CD4-positive, alpha-beta T cell (primary cell): ENCODE measurements at regions not wholly inside any gene's neighbourhood (a gene's known extent, or its start where the extent isn't known, plus 50 kb on each side); places are given as distances from the start of the nearest gene placed in this dataset.

Source experiments
- ATAC-seq: fragments of 200-7000 bp; cut with Tn5 transposase; one replicate; pipeline ENCODE4 v1.10.0; 2022; ENCODE audit warnings: mild to moderate bottlenecking; ENCODE audit not compliant: poor library complexity
- CTCF ChIA-PET: fragments of 350-600 bp; sonication (Branson Sonifier 250); formaldehyde crosslinking; loops from one replicate; lab custom pipeline; 2021; ENCODE audit warnings: antibody characterized with exemption, inconsistent platforms; lab: Charles Lee
- POLR2A ChIA-PET: fragments of 350-600 bp; sonication (Branson Sonifier 250); formaldehyde crosslinking; loops from one replicate; lab custom pipeline; 2021; ENCODE audit warnings: antibody characterized with exemption, inconsistent platforms; lab: Charles Lee
- DNase-seq, 14 experiments: peaks; one replicate each; pipeline ENCODE4 v3.0.0-alpha.2; 2013 to 2020; ENCODE audit warnings: mixed read lengths in 2 of 14
- H3K27ac ChIP-seq, 2 donors: one replicate each; pipeline versions ENCODE4 v1.5.1 to v1.7.0; 2013; ENCODE audit warnings: low read length in 2 of 2, low read depth in 1 of 2, mild to moderate bottlenecking in 1 of 2
- H3K27me3 ChIP-seq, 2 experiments: 1 replicate in 1 of 2; 2 replicates in 1 of 2; pipeline versions ENCODE4 v1.6.1 to v1.7.0; 2013; ENCODE audit warnings: low read length in 2 of 2, control low read depth in 1 of 2, mild to moderate bottlenecking in 1 of 2, moderate library complexity in 1 of 2; ENCODE audit not compliant: insufficient read depth in 2 of 2, control insufficient read depth in 1 of 2
- H3K36me3 ChIP-seq: one replicate; pipeline ENCODE4 v1.6.1; 2013; ENCODE audit warnings: low read length, control low read depth; ENCODE audit not compliant: insufficient read depth
- H3K4me1 ChIP-seq: one replicate; pipeline ENCODE4 v1.6.1; 2013; ENCODE audit warnings: low read length, control low read depth; ENCODE audit not compliant: insufficient read depth
- H3K4me3 ChIP-seq: one replicate; pipeline ENCODE4 v1.5.1; 2013; ENCODE audit warnings: mild to moderate bottlenecking, low read length, moderate library complexity
- H3K9me3 ChIP-seq, 2 experiments: 1 replicate in 1 of 2; 2 replicates in 1 of 2; pipeline versions ENCODE4 v1.6.1 to v1.7.0; 2013; ENCODE audit warnings: low read length in 2 of 2, mild to moderate bottlenecking in 2 of 2, control low read depth in 1 of 2, moderate library complexity in 1 of 2; ENCODE audit not compliant: control insufficient read depth in 1 of 2, insufficient read depth in 1 of 2
- H3K27ac Mint-ChIP-seq: one replicate; pipeline ENCODE4 v1.8.0; 2020; ENCODE audit warnings: mixed read lengths
- H3K27me3 Mint-ChIP-seq: one replicate; pipeline ENCODE4 v1.8.0; 2021; ENCODE audit warnings: mixed read lengths
- H3K36me3 Mint-ChIP-seq: one replicate; pipeline ENCODE4 v1.8.0; 2021; ENCODE audit warnings: low read depth, mixed read lengths
- H3K4me1 Mint-ChIP-seq: one replicate; pipeline ENCODE4 v1.8.0; 2021; ENCODE audit warnings: low read depth, mixed read lengths
- H3K4me3 Mint-ChIP-seq: one replicate; pipeline ENCODE4 v1.8.0; 2020; ENCODE audit warnings: mild to moderate bottlenecking, mixed read lengths
- H3K9me3 Mint-ChIP-seq: one replicate; pipeline ENCODE4 v1.8.0; 2020; ENCODE audit warnings: mixed read lengths
- intact Hi-C, 2 experiments: fragments of 100-400 bp; cut with DNase I in 1 of 2; cut with micrococcal nuclease in 1 of 2; formaldehyde crosslinking; loops; one replicate each; pipeline versions ENCODE4 v1.15.1 to v1.9.0; 2023 to 2025; cut with DNase I, micrococcal nuclease
- TF ChIP-seq, protein P1 (sequence below): fragments of 200-600 bp; IDR thresholded peaks from one replicate; pipeline ENCODE4 v1.8.0; 2022; ENCODE audit warnings: antibody characterized with exemption, mild to moderate bottlenecking

DNA sequence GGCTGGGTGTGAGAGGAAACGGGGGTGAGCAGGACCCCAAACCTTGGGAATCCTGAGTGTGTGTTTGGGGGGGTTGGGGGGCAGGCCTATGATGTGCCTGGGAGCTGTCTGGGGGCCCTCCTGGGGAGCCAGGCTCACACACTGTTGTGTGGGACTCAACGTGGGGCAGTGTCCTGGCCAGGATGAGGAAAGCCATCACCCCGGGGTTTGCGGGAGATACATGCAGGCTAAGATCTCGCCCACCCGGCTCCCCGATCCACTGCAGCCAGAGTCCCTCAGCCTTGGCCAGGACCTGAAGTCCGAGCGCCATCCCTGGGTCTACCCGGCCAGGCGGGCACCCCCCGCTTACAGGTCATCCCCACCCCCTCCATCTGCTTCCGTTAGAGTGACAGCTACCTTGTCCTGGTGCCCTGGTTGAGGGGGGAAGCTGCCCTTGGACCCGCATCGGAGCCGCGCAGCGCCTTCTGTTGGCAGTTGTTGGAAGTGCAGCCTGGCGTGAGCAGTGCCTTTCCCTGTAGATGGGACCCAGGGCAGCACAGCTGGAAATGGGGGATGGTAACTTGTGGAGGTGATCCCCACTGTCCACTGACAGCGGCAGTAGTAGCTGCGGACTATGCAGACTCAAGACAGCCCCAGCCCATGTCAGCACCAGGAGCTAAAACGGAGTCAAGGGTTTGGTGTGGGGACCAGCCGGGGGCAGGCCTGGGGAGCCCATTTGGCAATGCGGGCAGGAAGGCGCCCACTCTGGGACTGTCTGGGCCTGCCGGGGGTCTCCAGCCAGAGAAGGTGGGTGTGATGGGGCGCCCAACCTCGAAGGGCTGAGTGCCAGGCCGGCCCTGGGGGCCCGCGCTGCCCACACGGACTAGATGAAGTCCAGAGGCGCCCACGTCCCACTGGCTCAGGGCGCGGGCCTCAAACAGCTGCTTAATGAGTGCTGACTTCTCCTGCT, 885.6 kb upstream of the ZNF722 start:
- H3K4me3 Mint-ChIP-seq, result no peak overlapping the region

GRCh38 chr7:63113713-63114285, 884.9 kb upstream of the ZNF722 start:
- no peaks in the 10 kb centered on the region for H3K4me1 ChIP-seq
- Mint-ChIP-seq H3K27me3 (no peaks in the 10 kb centered on the region), H3K27ac (no peak overlapping the region), H3K9me3 (peaks cover 11% of the 10 kb centered on the region), H3K4me1 (no peaks in the 10 kb centered on the region), H3K4me3 (no peak overlapping the region), H3K36me3 (no peaks in the 10 kb centered on the region)
- H3K9me3 ChIP-seq, result peaks cover 0 to 44% of the 10 kb centered on the region in 2 experiments
- DNase-seq (no peak), ATAC-seq (no peak)
- no peak overlapping the region for H3K4me3 ChIP-seq
- no peaks in the 10 kb centered on the region for H3K36me3 ChIP-seq
- H3K27me3 ChIP-seq, result no peaks in the 10 kb centered on the region
- TF ChIP-seq, protein P1, sequence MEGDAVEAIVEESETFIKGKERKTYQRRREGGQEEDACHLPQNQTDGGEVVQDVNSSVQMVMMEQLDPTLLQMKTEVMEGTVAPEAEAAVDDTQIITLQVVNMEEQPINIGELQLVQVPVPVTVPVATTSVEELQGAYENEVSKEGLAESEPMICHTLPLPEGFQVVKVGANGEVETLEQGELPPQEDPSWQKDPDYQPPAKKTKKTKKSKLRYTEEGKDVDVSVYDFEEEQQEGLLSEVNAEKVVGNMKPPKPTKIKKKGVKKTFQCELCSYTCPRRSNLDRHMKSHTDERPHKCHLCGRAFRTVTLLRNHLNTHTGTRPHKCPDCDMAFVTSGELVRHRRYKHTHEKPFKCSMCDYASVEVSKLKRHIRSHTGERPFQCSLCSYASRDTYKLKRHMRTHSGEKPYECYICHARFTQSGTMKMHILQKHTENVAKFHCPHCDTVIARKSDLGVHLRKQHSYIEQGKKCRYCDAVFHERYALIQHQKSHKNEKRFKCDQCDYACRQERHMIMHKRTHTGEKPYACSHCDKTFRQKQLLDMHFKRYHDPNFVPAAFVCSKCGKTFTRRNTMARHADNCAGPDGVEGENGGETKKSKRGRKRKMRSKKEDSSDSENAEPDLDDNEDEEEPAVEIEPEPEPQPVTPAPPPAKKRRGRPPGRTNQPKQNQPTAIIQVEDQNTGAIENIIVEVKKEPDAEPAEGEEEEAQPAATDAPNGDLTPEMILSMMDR, result no peak
- ChIA-PET POLR2A (no interaction called here), CTCF (no interaction called here)
- H3K27ac ChIP-seq, result no peak overlapping the region
- intact Hi-C loops, result loop anchor here in 1 of 2 experiments (10.0 kb wide), 1 partner anchor 51 kb away; no protein-coding TSS in a partner anchor

More for the DNA sequence above, 885.6 kb upstream of the ZNF722 start:
- peak in 1 of 14 experiments; percentile 8 for DNase-seq
- ATAC-seq, result no peak
- Histone ChIP-seq H3K27ac (no peak overlapping the region), H3K9me3 (peaks cover 0 to 47% of the 10 kb centered on the region in 2 experiments), H3K4me3 (no peak overlapping the region), H3K36me3 (no peaks in the 10 kb centered on the region), H3K27me3 (no peaks in the 10 kb centered on the region), H3K4me1 (no peaks in the 10 kb centered on the region)
- Mint-ChIP-seq H3K27ac (no peak overlapping the region), H3K27me3 (no peaks in the 10 kb centered on the region), H3K9me3 (peaks cover 11% of the 10 kb centered on the region), H3K4me1 (no peaks in the 10 kb centered on the region), H3K36me3 (no peaks in the 10 kb centered on the region)
- CTCF ChIA-PET, result no interaction called here
- TF ChIP-seq, protein P1, result no peak
- intact Hi-C loops, result loop anchor here in 1 of 2 experiments (10.0 kb wide), 1 partner anchor 52 kb away; no protein-coding TSS in a partner anchor
- POLR2A ChIA-PET, result no interaction called here

DNA sequence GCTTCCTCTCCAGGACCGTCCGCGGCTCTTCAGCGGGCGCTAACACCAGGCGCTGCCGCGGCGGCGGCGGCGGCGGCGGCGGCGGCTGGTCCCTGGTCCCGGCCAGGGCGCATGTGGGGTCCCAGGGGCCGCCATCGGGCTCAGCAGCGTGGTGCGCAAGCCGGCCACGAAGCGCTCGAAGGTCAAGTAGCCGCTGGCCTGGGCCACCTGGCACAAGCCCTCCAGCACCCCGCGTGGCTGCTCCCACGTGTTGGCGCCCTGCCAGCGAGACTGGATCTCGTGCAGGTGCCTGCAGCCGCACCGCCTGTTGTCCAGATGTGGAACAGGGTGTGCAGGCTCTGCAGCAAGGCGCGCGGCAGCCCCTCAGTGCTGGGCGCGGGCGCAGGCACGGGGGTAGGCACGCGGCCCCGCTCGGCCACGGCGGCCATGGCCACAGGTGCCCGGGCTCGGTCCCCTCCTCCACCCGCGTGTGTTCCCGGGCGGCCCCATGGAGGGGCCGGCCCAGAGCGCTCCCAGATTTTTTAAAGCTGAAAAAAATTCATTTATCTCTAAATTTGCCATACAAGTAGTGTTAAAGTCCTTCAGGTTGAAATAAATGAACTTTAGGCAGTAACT, 884.2 kb upstream of the ZNF722 start:
- CTCF ChIA-PET, result no interaction called here

More for the DNA sequence above, 884.2 kb upstream of the ZNF722 start:
- ATAC-seq, result no peak
- no peaks in the 10 kb centered on the region for H3K4me1 ChIP-seq
- TF ChIP-seq, protein P1, result no peak
- Mint-ChIP-seq H3K4me1 (no peaks in the 10 kb centered on the region), H3K4me3 (no peak overlapping the region), H3K27me3 (no peaks in the 10 kb centered on the region), H3K27ac (no peak overlapping the region), H3K9me3 (peaks cover 11% of the 10 kb centered on the region), H3K36me3 (no peaks in the 10 kb centered on the region)
- peak in 1 of 14 experiments; percentile 7 for DNase-seq
- H3K27me3 ChIP-seq, result no peaks in the 10 kb centered on the region
- H3K27ac ChIP-seq, result no peak overlapping the region
- H3K36me3 ChIP-seq, result no peaks in the 10 kb centered on the region
- POLR2A ChIA-PET, result no interaction called here
- peaks cover 0 to 44% of the 10 kb centered on the region in 2 experiments for H3K9me3 ChIP-seq
- no peak overlapping the region for H3K4me3 ChIP-seq
- intact Hi-C loops, result loop anchor here in 1 of 2 experiments (10.0 kb wide), 1 partner anchor 50 kb away; no protein-coding TSS in a partner anchor
